AG08396 (cell line): ENCODE measurements at regions not wholly inside any gene's neighbourhood (a gene's known extent, or its start where the extent isn't known, plus 50 kb on each side); places are given as distances from the start of the nearest gene placed in this dataset.

Experiments
- DNase-seq: peaks from one replicate; pipeline ENCODE4 v3.0.0; 2012; ENCODE audit warnings: low spot score, mixed read lengths

GRCh38 chr17:5635949-5636348, 51.6 kb upstream of the NLRP1 start:
- no peak for DNase-seq

- DNase-seq: no peak
Observed at GRCh38 chr17:5638596-5638995, 54.3 kb upstream of the NLRP1 start.

- DNase-seq: no peak
Observed at GRCh38 chr17:5640726-5641125, 56.4 kb upstream of the NLRP1 start.

GRCh38 chr17:5642752-5643151, 58.4 kb upstream of the NLRP1 start:
- no peak for DNase-seq

- no peak for DNase-seq
Observed at GRCh38 chr17:5644065-5644464, 59.8 kb upstream of the NLRP1 start.

GRCh38 chr17:5651348-5651747, 67.0 kb upstream of the NLRP1 start:
- DNase-seq: no peak

- no peak for DNase-seq
Observed at GRCh38 chr17:5661491-5662125, 77.3 kb upstream of the NLRP1 start.

- no peak for DNase-seq
Observed at GRCh38 chr17:5662409-5663085, 78.2 kb upstream of the NLRP1 start.

GRCh38 chr17:5665164-5665563, 80.9 kb upstream of the NLRP1 start:
- no peak for DNase-seq

GRCh38 chr17:5667871-5668270, 83.6 kb upstream of the NLRP1 start:
- no peak for DNase-seq

GRCh38 chr17:5668557-5669138, 84.3 kb upstream of the NLRP1 start:
- no peak for DNase-seq

- DNase-seq: no peak
Observed at GRCh38 chr17:5669191-5669590, 84.9 kb upstream of the NLRP1 start.

- DNase-seq: no peak
Observed at GRCh38 chr17:5672141-5672540, 87.8 kb upstream of the NLRP1 start.

- no peak for DNase-seq
Observed at GRCh38 chr17:5672815-5673430, 88.6 kb upstream of the NLRP1 start.

GRCh38 chr17:5675625-5676421, 91.5 kb upstream of the NLRP1 start:
- no peak for DNase-seq

GRCh38 chr17:5677620-5678019, 93.3 kb upstream of the NLRP1 start:
- no peak for DNase-seq

GRCh38 chr17:5678171-5678570, 93.9 kb upstream of the NLRP1 start:
- no peak for DNase-seq

GRCh38 chr17:5680766-5681165, 96.5 kb upstream of the NLRP1 start:
- no peak for DNase-seq

- no peak for DNase-seq
Observed at GRCh38 chr17:5683241-5683640, 98.9 kb upstream of the NLRP1 start.

GRCh38 chr17:5686074-5686635, 101.8 kb upstream of the NLRP1 start:
- no peak for DNase-seq

- no peak for DNase-seq
Observed at GRCh38 chr17:5687646-5688045, 103.3 kb upstream of the NLRP1 start.

- no peak for DNase-seq
Observed at GRCh38 chr17:5693821-5694220, 109.5 kb upstream of the NLRP1 start.
